Common myeloid progenitor, CD34-positive (primary cell): ENCODE measurements at regions not wholly inside any gene's neighbourhood (a gene's known extent, or its start where the extent isn't known, plus 50 kb on each side); places are given as distances from the start of the nearest gene placed in this dataset.

Source experiments
- CTCF ChIA-PET: fragments of 350-600 bp; sonication (Branson Sonifier 250); formaldehyde crosslinking; loops from one replicate; lab custom pipeline; 2021; ENCODE audit warnings: antibody characterized with exemption; lab: Charles Lee
- POLR2A ChIA-PET: fragments of 350-600 bp; sonication (Branson Sonifier 250); formaldehyde crosslinking; loops from one replicate; lab custom pipeline; 2021; ENCODE audit warnings: antibody characterized with exemption; lab: Charles Lee
- DNase-seq, 3 donors: peaks; one replicate each; pipeline versions ENCODE4 v3.0.0 to v3.0.0-alpha.2; 2013
- H3K27ac ChIP-seq, 2 experiments: 1 replicate in 1 of 2; 2 replicates in 1 of 2; pipeline ENCODE4 v1.7.0; 2013; ENCODE audit warnings: inconsistent platforms in 2 of 2, low read length in 2 of 2, mild to moderate bottlenecking in 2 of 2, low read depth in 1 of 2, moderate library complexity in 1 of 2; ENCODE audit not compliant: severe bottlenecking in 2 of 2, insufficient read depth in 1 of 2, poor library complexity in 1 of 2
- H3K27me3 ChIP-seq, 5 experiments: replicated peaks in 2 of 5; 1 replicate in 3 of 5; 2 replicates in 2 of 5; pipeline versions ENCODE4 v1.6.1 to v1.7.0; 2013; ENCODE audit warnings: low read length in 4 of 5, mild to moderate bottlenecking in 2 of 5, moderate library complexity in 2 of 5, inconsistent platforms in 1 of 5; ENCODE audit not compliant: insufficient read depth in 5 of 5, control insufficient read depth in 4 of 5
- H3K36me3 ChIP-seq, 4 experiments: 1 replicate in 2 of 4; 2 replicates in 2 of 4; pipeline versions ENCODE4 v1.6.1 to v1.7.0; 2013; ENCODE audit warnings: low read length in 3 of 4, control low read depth in 1 of 4, mild to moderate bottlenecking in 1 of 4; ENCODE audit not compliant: control insufficient read depth in 4 of 4, insufficient read depth in 4 of 4
- H3K4me1 ChIP-seq, 4 experiments: 1 replicate in 3 of 4; 2 replicates in 1 of 4; pipeline versions ENCODE4 v1.6.1 to v1.7.1; 2013; ENCODE audit warnings: low read length in 3 of 4, mild to moderate bottlenecking in 3 of 4, control low read depth in 1 of 4, inconsistent platforms in 1 of 4, moderate library complexity in 1 of 4; ENCODE audit not compliant: control insufficient read depth in 4 of 4, insufficient read depth in 4 of 4; ENCODE audit errors: control extremely low read depth in 1 of 4
- H3K4me3 ChIP-seq, 7 experiments: 1 replicate in 4 of 7; 2 replicates in 3 of 7; pipeline versions ENCODE4 v1.5.1 to v1.7.0; 2013; ENCODE audit warnings: mild to moderate bottlenecking in 7 of 7, low read length in 6 of 7, moderate library complexity in 6 of 7, inconsistent platforms in 2 of 7, low read depth in 2 of 7, control low read depth in 1 of 7; ENCODE audit not compliant: insufficient read depth in 4 of 7, control insufficient read depth in 1 of 7; ENCODE audit errors: extremely low read depth in 1 of 7
- H3K9me3 ChIP-seq, 5 experiments: 1 replicate in 4 of 5; 2 replicates in 1 of 5; pipeline versions ENCODE4 v1.6.1 to v1.7.1; 2013; ENCODE audit warnings: low read length in 4 of 5, mild to moderate bottlenecking in 2 of 5, inconsistent platforms in 1 of 5, low read depth in 1 of 5, moderate library complexity in 1 of 5; ENCODE audit not compliant: control insufficient read depth in 4 of 5, insufficient read depth in 2 of 5; ENCODE audit errors: control extremely low read depth in 1 of 5
- WGBS: methylation state at CpG from one replicate; pipeline ENCODE4 v1.1.5; 2013; ENCODE audit not compliant: insufficient coverage; 5-methylcytosine and 5-hydroxymethylcytosine counted together

GRCh38 chr11:114785820-114786219 lies 107.5 kb downstream of the NXPE2 start:
- Histone ChIP-seq H3K27me3 (no peaks in the 10 kb centered on the region), H3K4me1 (no peaks in the 10 kb centered on the region), H3K9me3 (peaks cover 0 to 2% (median 0%) of the 10 kb centered on the region in 5 experiments), H3K4me3 (no peak overlapping the region), H3K27ac (no peak overlapping the region), H3K36me3 (no peaks in the 10 kb centered on the region)
- 100% methylated on average over 2 of the region's 4 CpGs for WGBS
- CTCF ChIA-PET: no interaction called here
- POLR2A ChIA-PET: no interaction called here
- DNase-seq: no peak

DNA sequence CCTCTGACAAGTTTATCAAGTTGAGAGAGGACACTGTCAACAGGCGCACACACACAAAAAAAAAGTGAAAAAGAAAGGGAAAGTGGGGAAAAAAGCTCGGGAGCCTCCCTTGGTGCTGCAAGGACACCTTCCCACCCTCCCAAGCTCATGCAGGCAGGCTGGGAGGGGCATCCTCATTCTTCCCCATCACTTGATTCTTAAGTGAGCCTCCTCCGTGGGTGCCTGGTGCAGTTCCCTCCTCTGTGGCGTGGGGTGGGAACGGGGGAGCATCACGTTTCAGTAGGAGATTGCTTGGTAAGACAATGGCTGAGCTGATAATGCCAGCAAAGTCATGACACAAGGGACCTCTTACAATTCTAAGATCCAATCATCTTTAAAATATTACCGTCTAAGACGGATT lies 108.8 kb downstream of the NXPE2 start:
- no peak overlapping the region for H3K4me3 ChIP-seq
- no peaks in the 10 kb centered on the region for H3K27me3 ChIP-seq
- CTCF ChIA-PET: interaction anchor here (1.2 kb wide), 1 partner anchor 10 kb away, joined by 3 read pairs; no protein-coding TSS in a partner anchor
- H3K4me1 ChIP-seq: no peaks in the 10 kb centered on the region
- DNase-seq: no peak
- H3K9me3 ChIP-seq: peaks cover 0 to 2% (median 0%) of the 10 kb centered on the region in 5 experiments
- POLR2A ChIA-PET: interaction anchor here (0.6 kb wide), 1 partner anchor 1172 kb away, joined by 4 read pairs; no protein-coding TSS in a partner anchor
- H3K27ac ChIP-seq: no peak overlapping the region
- H3K36me3 ChIP-seq: no peaks in the 10 kb centered on the region
- 83% methylated on average over 3 of the region's 8 CpGs for WGBS

- CTCF ChIA-PET: no interaction called here
- Histone ChIP-seq H3K4me1 (no peaks in the 10 kb centered on the region), H3K4me3 (no peak overlapping the region), H3K36me3 (no peaks in the 10 kb centered on the region), H3K27me3 (peaks cover 0 to 7% (median 4%) of the 10 kb centered on the region in 5 experiments), H3K9me3 (peaks cover 0 to 2% (median 0%) of the 10 kb centered on the region in 5 experiments), H3K27ac (no peak overlapping the region)
- POLR2A ChIA-PET: no interaction called here
- 17% methylated on average over 1 of the region's 3 CpGs for WGBS
- DNase-seq: no peak
Observed at GRCh38 chr11:114790910-114791309, 112.6 kb downstream of the NXPE2 start.

- no peak for DNase-seq
- ChIA-PET CTCF (no interaction called here), POLR2A (no interaction called here)
- Histone ChIP-seq H3K27ac (no peak overlapping the region), H3K4me3 (no peak overlapping the region), H3K36me3 (no peaks in the 10 kb centered on the region), H3K27me3 (peaks cover 0 to 17% (median 7%) of the 10 kb centered on the region in 5 experiments), H3K9me3 (no peaks in the 10 kb centered on the region), H3K4me1 (no peaks in the 10 kb centered on the region)
- WGBS: 0% methylated on average over 3 of the region's 3 CpGs
Observed at GRCh38 chr11:114794048-114794684, 115.8 kb downstream of the NXPE2 start.

DNA sequence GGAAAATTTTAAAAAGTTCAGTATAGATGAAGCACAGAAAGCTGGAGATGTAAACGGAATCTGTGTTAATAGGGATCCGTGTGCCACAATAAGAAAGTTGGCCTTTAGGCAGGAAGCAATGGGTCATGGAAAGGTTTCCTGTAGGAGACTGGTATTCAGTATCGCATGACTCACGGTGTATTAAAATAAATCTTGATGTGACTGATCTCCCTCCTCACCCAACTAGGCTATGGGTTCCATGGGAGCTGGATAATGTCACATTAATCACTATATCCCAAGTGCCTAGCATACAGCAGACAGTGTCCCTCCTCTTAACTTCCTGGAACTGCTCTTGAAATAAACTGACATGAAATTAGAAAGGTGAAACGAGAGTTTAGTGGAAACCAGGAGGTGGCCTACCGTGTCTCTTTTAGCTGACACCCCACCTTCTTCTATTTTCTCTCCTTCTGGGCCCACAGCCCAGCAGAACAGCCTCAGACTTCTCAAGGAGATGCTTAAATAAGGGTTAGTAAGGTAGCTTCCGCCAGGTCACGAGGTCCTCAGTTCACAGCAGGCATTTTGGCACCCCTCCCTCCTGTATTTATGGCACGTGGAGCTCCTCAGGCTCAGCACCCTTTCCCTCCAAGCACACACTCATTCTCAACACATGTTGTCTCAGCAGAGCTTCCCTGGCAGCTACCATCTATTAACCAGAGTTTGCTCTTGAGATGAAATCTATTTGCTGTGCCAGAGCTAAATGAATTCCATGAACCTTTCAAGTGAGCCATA lies 118.8 kb downstream of the NXPE2 start:
- CTCF ChIA-PET: interaction anchor here (1.2 kb wide), 1 partner anchor 10 kb away, joined by 3 read pairs; no protein-coding TSS in a partner anchor

DNA sequence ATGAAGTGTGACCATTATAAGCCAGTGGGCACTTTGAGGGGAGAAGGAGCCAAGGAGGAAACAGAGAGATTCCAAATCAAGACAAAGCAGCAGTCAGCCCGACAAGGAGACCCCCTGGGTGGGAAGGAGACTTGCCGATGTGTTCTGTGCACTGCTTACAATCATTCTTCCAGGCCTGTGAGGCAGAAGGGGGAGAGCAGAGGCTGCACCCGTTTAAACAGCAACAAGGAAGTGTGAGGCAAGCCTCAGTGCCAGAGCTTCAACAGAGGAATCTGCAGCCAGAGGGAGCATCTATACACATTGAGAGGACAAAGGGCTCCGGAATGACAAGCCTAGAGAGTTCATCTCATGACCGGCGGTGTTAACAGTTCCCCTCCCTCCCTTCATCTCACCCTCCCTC lies 121.1 kb downstream of the NXPE2 start:
- Histone ChIP-seq H3K4me3 (no peak overlapping the region), H3K27me3 (peaks cover 0 to 27% (median 1%) of the 10 kb centered on the region in 5 experiments), H3K4me1 (no peaks in the 10 kb centered on the region), H3K9me3 (peaks cover 0 to 3% (median 0%) of the 10 kb centered on the region in 5 experiments), H3K36me3 (no peaks in the 10 kb centered on the region), H3K27ac (no peak overlapping the region)
- no peak for DNase-seq
- ChIA-PET POLR2A (no interaction called here), CTCF (no interaction called here)
- WGBS: 9% methylated on average over 6 of the region's 6 CpGs

More for the DNA sequence above, 118.8 kb downstream of the NXPE2 start:
- H3K9me3 ChIP-seq: no peaks in the 10 kb centered on the region
- no peaks in the 10 kb centered on the region for H3K36me3 ChIP-seq
- no peak overlapping the region for H3K27ac ChIP-seq
- DNase-seq: no peak
- POLR2A ChIA-PET: no interaction called here
- WGBS: 68% methylated on average over 6 of the region's 9 CpGs
- no peaks in the 10 kb centered on the region for H3K4me1 ChIP-seq
- no peak overlapping the region for H3K4me3 ChIP-seq
- H3K27me3 ChIP-seq: peaks cover 0 to 27% (median 7%) of the 10 kb centered on the region in 5 experiments

GRCh38 chr11:114801773-114802172 lies 123.4 kb downstream of the NXPE2 start:
- no peak for DNase-seq
- Histone ChIP-seq H3K4me3 (no peak overlapping the region), H3K36me3 (no peaks in the 10 kb centered on the region), H3K4me1 (no peaks in the 10 kb centered on the region), H3K27ac (no peak overlapping the region), H3K27me3 (peaks cover 0 to 21% (median 1%) of the 10 kb centered on the region in 5 experiments), H3K9me3 (peaks cover 0 to 3% (median 0%) of the 10 kb centered on the region in 5 experiments)
- ChIA-PET POLR2A (no interaction called here), CTCF (no interaction called here)
- 95% methylated on average over 2 of the region's 3 CpGs for WGBS
